ENCODE measurements at regions not wholly inside any gene's neighbourhood (a gene's known extent, or its start where the extent isn't known, plus 50 kb on each side); places are given as distances from the start of the nearest gene placed in this dataset.

- DNase-seq (ENCODE audit: insufficient read length, low spot score): no peak
- no peak for FAIRE-seq
- TF ChIP-seq CTCF (IDR thresholded peaks at IDR 0.05; ENCODE audit: insufficient read depth, missing control alignments): no peak
These were observed 1053.3 kb downstream of the SORCS1 start for GRCh38 chr10:106111246-106111645.

GRCh38 chr10:106107706-106108105 lies 1056.8 kb downstream of the SORCS1 start:
- DNase-seq (ENCODE audit: insufficient read length, low spot score): no peak
- FAIRE-seq: no peak
- no peak for TF ChIP-seq CTCF (IDR thresholded peaks at IDR 0.05; ENCODE audit: insufficient read depth, missing control alignments)

- no peak for TF ChIP-seq CTCF (IDR thresholded peaks at IDR 0.05; ENCODE audit: insufficient read depth, missing control alignments)
- no peak for FAIRE-seq
These were observed 1058.4 kb downstream of the SORCS1 start for GRCh38 chr10:106106114-106106513.

GRCh38 chr10:106089855-106090254 lies 1074.7 kb downstream of the SORCS1 start:
- TF ChIP-seq CTCF (IDR thresholded peaks at IDR 0.05; ENCODE audit: insufficient read depth, missing control alignments): no peak
- FAIRE-seq: no peak
- DNase-seq (ENCODE audit: insufficient read length, low spot score): no peak

More at GRCh38 chr10:106106114-106106513, 1058.4 kb downstream of the SORCS1 start:
- no peak for DNase-seq (ENCODE audit: insufficient read length, low spot score)

- no peak for DNase-seq (ENCODE audit: insufficient read length, low spot score)
- no peak for FAIRE-seq
- no peak for TF ChIP-seq CTCF (IDR thresholded peaks at IDR 0.05; ENCODE audit: insufficient read depth, missing control alignments)
These were observed 1078.1 kb downstream of the SORCS1 start for GRCh38 chr10:106086391-106086790.

GRCh38 chr10:106083572-106083971 lies 1080.9 kb downstream of the SORCS1 start:
- FAIRE-seq (no peak), DNase-seq (ENCODE audit: insufficient read length, low spot score) (no peak)
- TF ChIP-seq CTCF (IDR thresholded peaks at IDR 0.05; ENCODE audit: insufficient read depth, missing control alignments): no peak

- no peak for DNase-seq (ENCODE audit: insufficient read length, low spot score)
- no peak for FAIRE-seq
- TF ChIP-seq CTCF (IDR thresholded peaks at IDR 0.05; ENCODE audit: insufficient read depth, missing control alignments): no peak
These were observed 1081.6 kb downstream of the SORCS1 start for GRCh38 chr10:106082865-106083264.
